Smooth muscle cell (in vitro differentiated cells): ENCODE measurements at regions not wholly inside any gene's neighbourhood (a gene's known extent, or its start where the extent isn't known, plus 50 kb on each side); places are given as distances from the start of the nearest gene placed in this dataset.
A peak's percentile ranks its signal among the peaks of the same experiment; 100 is the strongest.
"Not testable (repeated sequence)": the region's sequence is repeated elsewhere in the genome, so short reads cannot be mapped to it uniquely, and the experiment has no call there.

Experiments
- DNase-seq: peaks from one replicate; lab custom pipeline; 2025; ENCODE audit not compliant: unreplicated experiment; lab: John Stamatoyannopoulos, UW
- H2AFZ ChIP-seq: fragments of 200-600 bp; sonication (generic); 2 replicates; pipeline ENCODE4 v1.6.0; 2016; ENCODE audit warnings: antibody characterized with exemption, low read depth, mild to moderate bottlenecking
- H3F3A ChIP-seq: fragments of 200-600 bp; sonication (generic); 2 replicates; pipeline ENCODE4 v1.6.0; 2017; ENCODE audit warnings: antibody characterized with exemption, low read depth
- H3K27ac ChIP-seq: fragments of 200-600 bp; sonication (generic); 2 replicates; pipeline ENCODE4 v1.5.1; 2016; ENCODE audit warnings: low read depth, mild to moderate bottlenecking
- H3K27me3 ChIP-seq: fragments of 200-600 bp; sonication (generic); 2 replicates; pipeline ENCODE4 v1.6.1; 2016; ENCODE audit warnings: low read depth, mild to moderate bottlenecking
- H3K36me3 ChIP-seq: fragments of 200-600 bp; sonication (generic); 2 replicates; pipeline ENCODE4 v1.5.1; 2016; ENCODE audit warnings: low read depth
- H3K4me1 ChIP-seq: fragments of 200-600 bp; sonication (generic); 2 replicates; pipeline ENCODE4 v1.5.1; 2016; ENCODE audit warnings: low read depth
- H3K4me2 ChIP-seq: fragments of 200-600 bp; sonication (generic); 2 replicates; pipeline ENCODE4 v1.6.0; 2016; ENCODE audit warnings: mild to moderate bottlenecking
- H3K4me3 ChIP-seq: fragments of 200-600 bp; sonication (generic); 2 replicates; pipeline ENCODE4 v1.5.1; 2016; ENCODE audit warnings: mild to moderate bottlenecking
- H3K79me2 ChIP-seq: fragments of 200-600 bp; sonication (generic); 2 replicates; pipeline ENCODE4 v1.6.0; 2016; ENCODE audit warnings: low read depth, mild to moderate bottlenecking
- H3K9ac ChIP-seq: fragments of 200-600 bp; sonication (generic); 2 replicates; pipeline ENCODE4 v1.6.0; 2016; ENCODE audit warnings: low read depth
- H3K9me3 ChIP-seq: fragments of 200-600 bp; sonication (generic); replicated peaks from 2 replicates; pipeline ENCODE4 v1.5.1; 2016; ENCODE audit warnings: low read depth
- H4K20me1 ChIP-seq: fragments of 200-600 bp; sonication (generic); 2 replicates; pipeline ENCODE4 v1.6.0; 2016; ENCODE audit warnings: low read depth
- WGBS: methylation state at CpG from one replicate; pipeline ENCODE4 v1.1.7; 2016; ENCODE audit warnings: low lambda C conversion rate; 5-methylcytosine and 5-hydroxymethylcytosine counted together
- TF ChIP-seq, protein P1 (sequence below): fragments of 200-600 bp; sonication (generic); IDR thresholded peaks from 2 replicates; pipeline ENCODE4 v1.5.1; 2017; ENCODE audit warnings: borderline replicate concordance, mild to moderate bottlenecking, antibody characterized with exemption; ENCODE audit not compliant: insufficient read depth, poor library complexity, severe bottlenecking

DNA sequence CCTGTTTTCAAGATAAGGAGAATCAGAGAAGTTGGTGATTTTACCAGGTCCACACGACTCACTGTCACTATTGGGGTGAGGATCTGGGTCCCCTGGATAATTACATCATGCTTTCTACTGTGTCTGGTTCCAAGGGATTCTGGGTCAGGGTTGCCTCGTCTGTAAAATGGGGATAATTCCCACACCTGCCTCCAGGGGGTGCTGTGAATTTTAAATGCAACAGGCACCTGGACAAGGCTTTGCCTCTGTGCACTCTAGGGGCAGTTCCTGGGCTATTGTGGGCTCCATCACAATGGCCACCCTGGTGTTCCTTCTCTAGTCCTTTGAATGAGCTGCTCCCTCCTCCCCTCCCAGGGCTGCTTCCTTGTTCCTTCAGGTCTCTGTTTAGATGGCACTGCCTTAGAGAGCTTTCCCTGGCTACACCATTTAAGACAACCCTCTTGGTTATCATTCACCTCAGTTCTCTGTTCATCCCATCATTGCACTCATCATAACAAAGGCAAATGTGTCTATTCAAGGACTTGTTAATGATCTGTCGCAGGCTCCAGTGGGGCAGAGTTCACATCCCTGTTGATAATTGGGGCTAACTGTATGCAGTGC, 178.6 kb downstream of the MIAT start:
- DNase-seq = no peak
- Histone ChIP-seq H3K36me3 (no peaks in the 10 kb centered on the region), H4K20me1 (no peaks in the 10 kb centered on the region), H3K4me3 (no peak overlapping the region), H3K9ac (no peak overlapping the region), H3K9me3 (no peaks in the 10 kb centered on the region), H3F3A (no peaks in the 10 kb centered on the region), H3K27ac (no peak overlapping the region), H3K79me2 (no peaks in the 10 kb centered on the region), H3K4me2 (no peak overlapping the region), H3K27me3 (peaks cover 53% of the 10 kb centered on the region), H2AFZ (no peak overlapping the region), H3K4me1 (no peaks in the 10 kb centered on the region)
- TF ChIP-seq, protein P1, sequence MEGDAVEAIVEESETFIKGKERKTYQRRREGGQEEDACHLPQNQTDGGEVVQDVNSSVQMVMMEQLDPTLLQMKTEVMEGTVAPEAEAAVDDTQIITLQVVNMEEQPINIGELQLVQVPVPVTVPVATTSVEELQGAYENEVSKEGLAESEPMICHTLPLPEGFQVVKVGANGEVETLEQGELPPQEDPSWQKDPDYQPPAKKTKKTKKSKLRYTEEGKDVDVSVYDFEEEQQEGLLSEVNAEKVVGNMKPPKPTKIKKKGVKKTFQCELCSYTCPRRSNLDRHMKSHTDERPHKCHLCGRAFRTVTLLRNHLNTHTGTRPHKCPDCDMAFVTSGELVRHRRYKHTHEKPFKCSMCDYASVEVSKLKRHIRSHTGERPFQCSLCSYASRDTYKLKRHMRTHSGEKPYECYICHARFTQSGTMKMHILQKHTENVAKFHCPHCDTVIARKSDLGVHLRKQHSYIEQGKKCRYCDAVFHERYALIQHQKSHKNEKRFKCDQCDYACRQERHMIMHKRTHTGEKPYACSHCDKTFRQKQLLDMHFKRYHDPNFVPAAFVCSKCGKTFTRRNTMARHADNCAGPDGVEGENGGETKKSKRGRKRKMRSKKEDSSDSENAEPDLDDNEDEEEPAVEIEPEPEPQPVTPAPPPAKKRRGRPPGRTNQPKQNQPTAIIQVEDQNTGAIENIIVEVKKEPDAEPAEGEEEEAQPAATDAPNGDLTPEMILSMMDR = peak; percentile 60
- WGBS = 31% methylated on average over 3 of the region's 3 CpGs

DNA sequence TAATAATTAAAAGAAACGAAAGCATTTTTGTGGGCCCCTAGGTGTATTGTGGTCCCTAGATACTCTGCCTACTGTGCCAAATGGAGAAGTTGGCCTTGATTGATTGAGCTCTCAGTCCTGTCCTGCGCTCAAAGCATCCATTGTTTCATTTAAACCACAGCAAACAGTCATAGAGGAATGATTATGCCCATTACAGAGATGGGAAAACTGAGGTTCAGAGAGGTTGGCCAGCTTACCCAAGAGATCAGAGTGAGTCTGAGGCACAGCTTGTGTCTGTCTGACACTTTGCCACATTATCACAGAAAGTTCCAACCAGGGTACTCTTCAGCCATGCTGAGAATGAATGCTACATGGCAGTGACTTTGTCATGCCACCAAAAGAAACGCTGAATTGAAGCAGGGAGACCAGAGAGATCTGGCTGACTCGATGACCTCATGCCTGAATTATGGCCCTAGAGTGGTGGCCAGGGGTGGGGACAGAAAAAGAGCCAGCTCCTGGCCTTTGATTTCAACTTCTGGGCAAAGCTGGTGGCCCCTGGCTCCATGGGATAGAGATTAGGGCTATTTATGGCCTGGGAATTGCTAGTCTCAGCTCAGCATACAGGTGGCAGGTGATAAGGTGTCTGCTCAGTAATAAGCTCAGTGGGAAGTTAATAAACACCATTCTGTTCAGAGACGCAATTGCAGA, 180.5 kb downstream of the MIAT start:
- H2AFZ ChIP-seq = no peak overlapping the region
- no peak overlapping the region for H3K27ac ChIP-seq
- TF ChIP-seq, protein P1 = no peak
- no peak overlapping the region for H3K9ac ChIP-seq
- no peak overlapping the region for H3K4me2 ChIP-seq
- H3K27me3 ChIP-seq = peaks cover 66% of the 10 kb centered on the region
- no peaks in the 10 kb centered on the region for H3F3A ChIP-seq
- DNase-seq = no peak
- H3K9me3 ChIP-seq = no peaks in the 10 kb centered on the region
- H3K79me2 ChIP-seq = no peaks in the 10 kb centered on the region
- no peak overlapping the region for H3K4me3 ChIP-seq
- H3K4me1 ChIP-seq = no peaks in the 10 kb centered on the region
- H3K36me3 ChIP-seq = no peaks in the 10 kb centered on the region
- H4K20me1 ChIP-seq = no peaks in the 10 kb centered on the region
- WGBS = 53% methylated on average over 5 of the region's 5 CpGs

DNA sequence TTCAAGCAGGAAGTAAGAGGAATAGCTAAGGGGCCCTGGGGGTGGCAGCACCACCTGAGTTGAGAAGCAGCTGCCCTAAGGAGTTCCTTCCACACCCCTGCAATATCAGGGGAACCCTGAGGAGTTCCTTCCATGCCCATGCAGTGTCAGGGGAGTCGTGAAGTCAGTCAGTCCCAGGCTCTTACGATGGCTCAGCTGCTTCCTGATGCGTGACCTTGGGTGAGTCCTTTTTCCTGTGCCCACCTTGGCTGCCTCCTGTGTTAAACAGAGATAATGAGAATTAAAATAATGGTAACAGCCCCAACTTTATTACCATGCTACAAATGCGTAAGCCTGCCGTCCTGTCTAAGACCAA, 181.1 kb downstream of the MIAT start:
- H3K27ac ChIP-seq = no peak overlapping the region
- H4K20me1 ChIP-seq = no peaks in the 10 kb centered on the region
- no peaks in the 10 kb centered on the region for H3K36me3 ChIP-seq
- H3K9me3 ChIP-seq = no peaks in the 10 kb centered on the region
- DNase-seq = no peak
- no peak overlapping the region for H2AFZ ChIP-seq
- TF ChIP-seq, protein P1 = no peak
- no peak overlapping the region for H3K4me3 ChIP-seq
- no peaks in the 10 kb centered on the region for H3F3A ChIP-seq
- no peak overlapping the region for H3K4me2 ChIP-seq
- no peaks in the 10 kb centered on the region for H3K79me2 ChIP-seq
- 92% methylated on average over 5 of the region's 5 CpGs for WGBS
- no peak overlapping the region for H3K9ac ChIP-seq
- H3K27me3 ChIP-seq = peaks cover 66% of the 10 kb centered on the region
- no peaks in the 10 kb centered on the region for H3K4me1 ChIP-seq

DNA sequence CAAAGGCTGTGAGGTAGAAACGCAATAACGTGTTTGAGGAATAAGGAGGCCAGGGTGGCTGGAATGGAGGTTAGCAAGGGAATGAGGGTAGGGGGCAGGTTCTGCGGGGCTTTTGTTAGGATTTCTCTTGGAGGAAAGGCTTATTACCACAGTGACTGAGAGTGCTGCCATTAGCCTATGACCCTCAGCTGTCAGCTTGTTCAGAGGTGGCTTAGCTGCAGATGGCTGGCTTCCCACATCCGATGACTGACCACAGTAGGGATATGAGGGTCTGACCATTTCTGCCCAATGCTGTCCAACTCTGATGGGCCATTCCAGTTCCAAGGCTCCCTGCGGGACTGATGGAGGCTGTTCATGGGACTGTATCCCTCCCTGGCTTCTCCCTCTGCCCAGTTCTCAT, 181.8 kb downstream of the MIAT start:
- 92% methylated on average over 5 of the region's 5 CpGs for WGBS
- Histone ChIP-seq H4K20me1 (no peaks in the 10 kb centered on the region), H3K79me2 (no peaks in the 10 kb centered on the region), H3K4me1 (no peaks in the 10 kb centered on the region), H2AFZ (no peak overlapping the region), H3F3A (no peaks in the 10 kb centered on the region), H3K27me3 (peaks cover 66% of the 10 kb centered on the region), H3K4me2 (no peak overlapping the region), H3K9ac (no peak overlapping the region), H3K4me3 (no peak overlapping the region), H3K36me3 (no peaks in the 10 kb centered on the region), H3K9me3 (no peaks in the 10 kb centered on the region), H3K27ac (no peak overlapping the region)
- no peak for DNase-seq
- TF ChIP-seq, protein P1 = no peak

DNA sequence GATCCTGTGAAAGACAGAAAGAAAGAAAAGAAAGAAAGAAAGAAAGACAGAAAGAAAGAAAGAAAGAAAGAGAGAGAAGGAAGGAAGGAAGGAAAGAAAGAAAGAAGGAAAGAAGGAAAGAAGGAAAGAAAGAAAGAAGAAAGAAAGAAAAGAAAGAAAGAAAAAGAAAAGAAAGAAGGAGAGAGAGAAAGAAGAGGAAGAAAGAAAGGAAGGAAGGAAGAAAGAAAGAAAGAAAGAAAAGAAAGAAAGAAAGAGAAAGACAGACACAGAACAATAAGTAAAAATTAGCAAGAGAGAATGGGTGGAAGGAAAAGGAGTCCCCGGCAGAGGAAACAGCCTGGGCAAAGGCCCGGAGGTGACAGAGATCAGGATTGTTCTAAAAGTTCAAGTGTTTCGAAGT, 183.4 kb downstream of the MIAT start:
- H4K20me1 ChIP-seq, H3K36me3 ChIP-seq, H3K4me2 ChIP-seq, H3K4me1 ChIP-seq, H3K79me2 ChIP-seq, H3K9ac ChIP-seq, H2AFZ ChIP-seq, DNase-seq, H3K9me3 ChIP-seq, H3K27ac ChIP-seq, H3K4me3 ChIP-seq, H3F3A ChIP-seq: not testable (repeated sequence)
- WGBS = 92% methylated on average over 3 of the region's 3 CpGs
- H3K27me3 ChIP-seq = peaks cover 63% of the 10 kb centered on the region
